Panc1 (cell line): ENCODE measurements at regions not wholly inside any gene's neighbourhood (a gene's known extent, or its start where the extent isn't known, plus 50 kb on each side); places are given as distances from the start of the nearest gene placed in this dataset.

Source experiments
- ATAC-seq: fragments of 200-7000 bp; cut with Tn5 transposase; 2 replicates; pipeline ENCODE4 v1.9.1; 2020; ENCODE audit warnings: mild to moderate bottlenecking, moderate library complexity
- BruUV-seq: library from RNA; stranded (reverse); fragments of 400-500 nt; replicated peaks from 2 replicates; lab custom pipeline; 2021; lab: Mats Ljungman, UMichigan
- CTCF ChIA-PET: fragments of 300-600 bp; sonication (Branson Sonifier 250); formaldehyde crosslinking; loops from one replicate; lab custom pipeline; 2022; ENCODE audit warnings: antibody characterized with exemption; lab: Charles Lee
- POLR2A ChIA-PET: fragments of 300-600 bp; sonication (Branson Sonifier 250); formaldehyde crosslinking; loops from one replicate; lab custom pipeline; 2022; ENCODE audit warnings: antibody characterized with exemption; lab: Charles Lee
- DNase-seq: peaks from one replicate; pipeline ENCODE4 v3.0.0-alpha.2; 2010; ENCODE audit warnings: low read depth, low spot score
- H3K27ac ChIP-seq: 2 replicates; pipeline ENCODE4 v1.5.1; 2011; ENCODE audit warnings: mild to moderate bottlenecking, low read length, inconsistent platforms
- H3K27me3 ChIP-seq: fragments of 200-500 bp; sonication (Bioruptor generic); 2 replicates; pipeline ENCODE4 v1.6.0; 2014; ENCODE audit warnings: low read length, inconsistent platforms; ENCODE audit not compliant: control insufficient read depth, insufficient read depth
- H3K36me3 ChIP-seq: fragments of 200-500 bp; sonication (Bioruptor generic); 2 replicates; pipeline ENCODE4 v1.5.1; 2014; ENCODE audit warnings: inconsistent platforms, mild to moderate bottlenecking, low read length, moderate library complexity; ENCODE audit not compliant: control insufficient read depth, insufficient read depth
- H3K4me1 ChIP-seq: 2 replicates; pipeline ENCODE4 v1.5.1; 2011; ENCODE audit warnings: inconsistent platforms, mild to moderate bottlenecking, low read length, moderate library complexity; ENCODE audit not compliant: control insufficient read depth, insufficient read depth
- H3K4me3 ChIP-seq, 2 experiments: 2 replicates each; pipeline ENCODE4 v1.5.1; 2011 to 2012; ENCODE audit warnings: low read depth in 2 of 2, low read length in 2 of 2, mild to moderate bottlenecking in 2 of 2, inconsistent platforms in 1 of 2, moderate library complexity in 1 of 2
- H3K9me3 ChIP-seq: fragments of 200-500 bp; sonication (Bioruptor generic); 2 replicates; pipeline ENCODE4 v1.5.1; 2014; ENCODE audit warnings: low read depth, mild to moderate bottlenecking, inconsistent platforms, low read length, moderate library complexity; ENCODE audit not compliant: control insufficient read depth, insufficient read depth
- POLR2AphosphoS5 ChIP-seq: IDR thresholded peaks from 2 replicates; pipeline ENCODE4 v1.6.1; 2012; ENCODE audit warnings: mild to moderate bottlenecking, low read depth, low read length, moderate library complexity
- SIN3A ChIP-seq: IDR thresholded peaks from 2 replicates; pipeline ENCODE4 v1.6.1; 2012; ENCODE audit warnings: low read depth, mild to moderate bottlenecking, low read length, moderate library complexity, borderline replicate concordance; ENCODE audit not compliant: insufficient read depth
- TCF7L2 ChIP-seq: IDR thresholded peaks from 2 replicates; pipeline ENCODE4 v1.6.1; 2011; ENCODE audit warnings: mild to moderate bottlenecking, low read depth, low read length, inconsistent platforms
- in situ Hi-C: cut with HindIII; loops from 2 replicates; pipeline ENCODE4 v1.10.0; 2016; ENCODE audit warnings: low sequenced_read_pairs, low pct_unique_long_range_greater_than_20kb
- intact Hi-C: fragments of 100-400 bp; cut with micrococcal nuclease; formaldehyde crosslinking; loops from one replicate; pipeline ENCODE4 v1.10.0; 2022; ENCODE audit not compliant: unreplicated experiment
- TF ChIP-seq, protein P1 (sequence below), 2 experiments: IDR thresholded peaks; 2 replicates each; pipeline ENCODE4 v1.6.1; 2011 to 2012; ENCODE audit warnings: low read depth in 2 of 2, control low read depth in 1 of 2, low read length in 1 of 2, mild to moderate bottlenecking in 1 of 2, moderate library complexity in 1 of 2; ENCODE audit not compliant: insufficient read depth in 1 of 2
- TF ChIP-seq, protein P2 (sequence below): fragments of 450-650 bp; IDR thresholded peaks from 2 replicates; pipeline ENCODE4 v1.5.1; 2017; ENCODE audit warnings: mild to moderate bottlenecking

DNA sequence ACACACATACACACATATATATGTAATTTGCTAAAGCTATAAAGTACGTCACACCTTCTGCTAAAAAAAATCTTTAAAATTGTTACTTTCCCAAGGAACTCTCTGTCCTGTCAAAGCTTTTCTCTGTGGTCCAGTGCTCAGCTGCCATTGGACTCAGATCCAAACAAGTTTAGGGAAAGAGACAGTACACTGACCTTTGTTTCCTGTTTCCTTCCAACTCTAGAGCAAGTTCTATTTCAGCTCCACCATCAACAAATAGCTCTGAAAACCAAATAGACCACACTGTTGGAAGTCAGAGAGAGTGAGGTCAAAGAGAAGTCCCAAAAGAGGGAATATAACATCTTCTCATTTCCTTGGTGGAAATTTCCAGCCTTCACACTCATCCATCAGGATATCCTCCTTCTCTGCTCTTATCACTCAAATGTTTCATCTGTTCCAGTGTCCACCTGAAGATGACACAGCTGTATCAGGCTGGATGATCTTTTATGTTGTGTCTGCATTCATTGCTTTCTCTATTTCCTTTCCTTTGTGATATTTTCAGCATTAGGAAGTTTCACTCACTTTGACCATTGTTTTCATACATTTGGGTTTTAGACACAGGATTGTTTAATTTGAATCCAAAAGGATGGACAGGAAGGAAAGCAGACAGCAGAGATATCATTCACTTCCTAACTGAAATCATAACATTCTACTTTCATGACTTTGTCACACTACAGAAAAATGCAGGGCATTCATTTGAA lies 192.3 kb upstream of the NT5C1B start:
- CTCF ChIA-PET: no interaction called here
- Histone ChIP-seq H3K9me3 (no peaks in the 10 kb centered on the region), H3K36me3 (no peaks in the 10 kb centered on the region), H3K4me1 (no peaks in the 10 kb centered on the region), H3K4me3 (no peak overlapping the region), H3K27ac (no peak overlapping the region), H3K27me3 (no peaks in the 10 kb centered on the region)
- intact Hi-C loops (no loop called here), in situ Hi-C loops (no loop called here)
- POLR2A ChIA-PET: no interaction called here
- DNase-seq (no peak), ATAC-seq (no peak)
- no TSS peak for BruUV-seq
- TF ChIP-seq, protein P1, sequence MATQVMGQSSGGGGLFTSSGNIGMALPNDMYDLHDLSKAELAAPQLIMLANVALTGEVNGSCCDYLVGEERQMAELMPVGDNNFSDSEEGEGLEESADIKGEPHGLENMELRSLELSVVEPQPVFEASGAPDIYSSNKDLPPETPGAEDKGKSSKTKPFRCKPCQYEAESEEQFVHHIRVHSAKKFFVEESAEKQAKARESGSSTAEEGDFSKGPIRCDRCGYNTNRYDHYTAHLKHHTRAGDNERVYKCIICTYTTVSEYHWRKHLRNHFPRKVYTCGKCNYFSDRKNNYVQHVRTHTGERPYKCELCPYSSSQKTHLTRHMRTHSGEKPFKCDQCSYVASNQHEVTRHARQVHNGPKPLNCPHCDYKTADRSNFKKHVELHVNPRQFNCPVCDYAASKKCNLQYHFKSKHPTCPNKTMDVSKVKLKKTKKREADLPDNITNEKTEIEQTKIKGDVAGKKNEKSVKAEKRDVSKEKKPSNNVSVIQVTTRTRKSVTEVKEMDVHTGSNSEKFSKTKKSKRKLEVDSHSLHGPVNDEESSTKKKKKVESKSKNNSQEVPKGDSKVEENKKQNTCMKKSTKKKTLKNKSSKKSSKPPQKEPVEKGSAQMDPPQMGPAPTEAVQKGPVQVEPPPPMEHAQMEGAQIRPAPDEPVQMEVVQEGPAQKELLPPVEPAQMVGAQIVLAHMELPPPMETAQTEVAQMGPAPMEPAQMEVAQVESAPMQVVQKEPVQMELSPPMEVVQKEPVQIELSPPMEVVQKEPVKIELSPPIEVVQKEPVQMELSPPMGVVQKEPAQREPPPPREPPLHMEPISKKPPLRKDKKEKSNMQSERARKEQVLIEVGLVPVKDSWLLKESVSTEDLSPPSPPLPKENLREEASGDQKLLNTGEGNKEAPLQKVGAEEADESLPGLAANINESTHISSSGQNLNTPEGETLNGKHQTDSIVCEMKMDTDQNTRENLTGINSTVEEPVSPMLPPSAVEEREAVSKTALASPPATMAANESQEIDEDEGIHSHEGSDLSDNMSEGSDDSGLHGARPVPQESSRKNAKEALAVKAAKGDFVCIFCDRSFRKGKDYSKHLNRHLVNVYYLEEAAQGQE (IDR thresholded peaks at IDR 0.05; ENCODE audit: insufficient read depth in 1 of 2, low read depth in 2 of 2, low read length in 1 of 2): no peak
- no peak for TF ChIP-seq POLR2AphosphoS5
- TF ChIP-seq, protein P2, sequence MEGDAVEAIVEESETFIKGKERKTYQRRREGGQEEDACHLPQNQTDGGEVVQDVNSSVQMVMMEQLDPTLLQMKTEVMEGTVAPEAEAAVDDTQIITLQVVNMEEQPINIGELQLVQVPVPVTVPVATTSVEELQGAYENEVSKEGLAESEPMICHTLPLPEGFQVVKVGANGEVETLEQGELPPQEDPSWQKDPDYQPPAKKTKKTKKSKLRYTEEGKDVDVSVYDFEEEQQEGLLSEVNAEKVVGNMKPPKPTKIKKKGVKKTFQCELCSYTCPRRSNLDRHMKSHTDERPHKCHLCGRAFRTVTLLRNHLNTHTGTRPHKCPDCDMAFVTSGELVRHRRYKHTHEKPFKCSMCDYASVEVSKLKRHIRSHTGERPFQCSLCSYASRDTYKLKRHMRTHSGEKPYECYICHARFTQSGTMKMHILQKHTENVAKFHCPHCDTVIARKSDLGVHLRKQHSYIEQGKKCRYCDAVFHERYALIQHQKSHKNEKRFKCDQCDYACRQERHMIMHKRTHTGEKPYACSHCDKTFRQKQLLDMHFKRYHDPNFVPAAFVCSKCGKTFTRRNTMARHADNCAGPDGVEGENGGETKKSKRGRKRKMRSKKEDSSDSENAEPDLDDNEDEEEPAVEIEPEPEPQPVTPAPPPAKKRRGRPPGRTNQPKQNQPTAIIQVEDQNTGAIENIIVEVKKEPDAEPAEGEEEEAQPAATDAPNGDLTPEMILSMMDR: no peak
- no peak for TF ChIP-seq TCF7L2
- TF ChIP-seq SIN3A: no peak

DNA sequence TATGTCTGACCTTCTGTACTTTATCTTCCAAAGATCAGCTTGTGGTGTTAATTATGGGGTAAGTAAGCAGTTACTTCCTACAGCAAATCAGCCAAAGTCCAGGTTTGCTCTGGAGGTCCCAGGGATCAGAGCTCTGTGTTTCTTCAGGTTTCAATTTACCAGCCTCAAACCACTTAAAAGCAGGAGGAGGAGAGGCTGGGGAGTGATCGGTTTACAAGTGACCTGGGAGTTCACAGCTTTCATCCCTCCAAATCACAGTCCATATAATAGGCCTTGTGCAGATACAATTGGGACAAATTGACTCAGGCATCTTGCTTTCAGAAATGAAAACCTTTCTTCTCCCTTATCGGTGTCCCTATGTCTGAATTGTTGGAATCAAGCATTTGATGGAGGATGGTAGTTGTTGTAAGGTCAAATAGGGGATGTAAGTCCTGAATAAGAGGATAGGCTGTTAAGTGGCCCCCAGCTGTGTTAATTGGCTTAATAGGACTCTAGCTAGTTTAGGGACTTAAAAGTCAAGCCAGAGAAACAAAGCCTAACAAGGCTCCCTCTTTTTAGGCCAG lies 188.0 kb upstream of the NT5C1B start:
- no peaks in the 10 kb centered on the region for H3K27me3 ChIP-seq
- ATAC-seq (no peak), DNase-seq (no peak)
- no peak overlapping the region for H3K27ac ChIP-seq
- H3K9me3 ChIP-seq: no peaks in the 10 kb centered on the region
- intact Hi-C loops: no loop called here
- H3K4me3 ChIP-seq: no peak overlapping the region
- no peaks in the 10 kb centered on the region for H3K4me1 ChIP-seq
- BruUV-seq: no TSS peak
- ChIA-PET POLR2A (no interaction called here), CTCF (no interaction called here)
- TF ChIP-seq, protein P1 (IDR thresholded peaks at IDR 0.05; ENCODE audit: insufficient read depth in 1 of 2, low read depth in 2 of 2, low read length in 1 of 2): no peak
- TF ChIP-seq SIN3A: no peak
- no peak for TF ChIP-seq TCF7L2
- TF ChIP-seq, protein P2: no peak
- no peak for TF ChIP-seq POLR2AphosphoS5
- H3K36me3 ChIP-seq: no peaks in the 10 kb centered on the region
- in situ Hi-C loops: no loop called here
